ENCODE measurements at regions not wholly inside any gene's neighbourhood (a gene's known extent, or its start where the extent isn't known, plus 50 kb on each side); places are given as distances from the start of the nearest gene placed in this dataset.

DNA sequence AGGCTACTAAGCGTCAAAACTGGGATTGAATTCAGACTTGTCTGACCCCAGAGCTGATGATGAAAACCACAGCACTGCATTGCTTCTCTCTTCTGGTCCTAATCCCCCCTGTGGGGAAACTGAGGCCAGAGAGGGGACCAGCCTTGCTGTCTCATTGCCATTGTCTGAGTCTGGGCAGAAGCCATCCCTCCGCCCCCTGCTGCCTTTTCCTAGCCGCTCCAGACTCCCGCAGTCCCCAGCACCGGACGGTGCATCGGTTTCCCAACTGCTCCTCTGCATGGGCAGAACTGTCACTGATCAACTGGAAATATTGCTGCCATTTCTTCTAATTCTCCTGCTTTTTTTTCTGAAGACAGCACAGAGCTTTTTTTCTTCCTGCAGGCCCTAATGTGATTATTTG, 157.4 kb downstream of the ACTL8 start:
- H3K4me2 ChIP-seq, result no peak overlapping the region
- no peaks in the 10 kb centered on the region for H3F3A ChIP-seq (replicated peaks; ENCODE audit: insufficient read depth)
- no peak overlapping the region for H2AFZ ChIP-seq (ENCODE audit: low read depth)
- POLR2A ChIA-PET, result no interaction called here
- no peaks in the 10 kb centered on the region for H3K79me2 ChIP-seq (ENCODE audit: insufficient read depth)
- H3K4me3 ChIP-seq (ENCODE audit: low read depth in 2 of 2, low read length in 1 of 2), result no peak overlapping the region
- no peak overlapping the region for H3K9ac ChIP-seq
- WGBS (ENCODE audit: low lambda C conversion rate), result 66% methylated on average over 7 of the region's 7 CpGs
- H3K27ac ChIP-seq (ENCODE audit: low read depth in 2 of 2, low read length in 1 of 2), result no peak overlapping the region
- no peak for TF ChIP-seq JUND (IDR thresholded peaks at IDR 0.05)
- no peak for TF ChIP-seq SIN3A (IDR thresholded peaks at IDR 0.05; ENCODE audit: borderline replicate concordance, low read depth, low read length)
- TF ChIP-seq ELF1 (IDR thresholded peaks at IDR 0.05), result no peak
- no peak for TF ChIP-seq YY1 (IDR thresholded peaks at IDR 0.05; ENCODE audit: low read depth)
- TF ChIP-seq GATA2 (CRISPR knock-in tag; IDR thresholded peaks at IDR 0.05), result no peak
- TF ChIP-seq, protein P1, sequence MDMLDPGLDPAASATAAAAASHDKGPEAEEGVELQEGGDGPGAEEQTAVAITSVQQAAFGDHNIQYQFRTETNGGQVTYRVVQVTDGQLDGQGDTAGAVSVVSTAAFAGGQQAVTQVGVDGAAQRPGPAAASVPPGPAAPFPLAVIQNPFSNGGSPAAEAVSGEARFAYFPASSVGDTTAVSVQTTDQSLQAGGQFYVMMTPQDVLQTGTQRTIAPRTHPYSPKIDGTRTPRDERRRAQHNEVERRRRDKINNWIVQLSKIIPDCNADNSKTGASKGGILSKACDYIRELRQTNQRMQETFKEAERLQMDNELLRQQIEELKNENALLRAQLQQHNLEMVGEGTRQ (IDR thresholded peaks at IDR 0.05; ENCODE audit: borderline replicate concordance, low read depth, low read length), result no peak
- no peaks in the 10 kb centered on the region for H4K20me1 ChIP-seq (ENCODE audit: insufficient read depth)
- H3K4me1 ChIP-seq (ENCODE audit: control insufficient read depth in 1 of 2, insufficient read depth in 2 of 2, low read depth in 1 of 2, low read length in 1 of 2), result no peaks in the 10 kb centered on the region; a peak in 1 of 4 replicates
- CTCF ChIA-PET, result interaction anchor here (0.8 to 9.1 kb wide), 5 partner anchors 11 to 669 kb away, joined by 3 to 60 read pairs (median 3); no protein-coding TSS in a partner anchor
- DNase-seq, result no peak
- H3K27me3 ChIP-seq (ENCODE audit: insufficient read depth), result no peaks in the 10 kb centered on the region
- H3K9me2 ChIP-seq, result no peaks in the 10 kb centered on the region
- no peaks in the 10 kb centered on the region for H3K36me3 ChIP-seq (replicated peaks in 1 of 2; ENCODE audit: control insufficient read depth in 1 of 2, insufficient read depth in 2 of 2, low read length in 1 of 2)
- H3K9me3 ChIP-seq, result no peaks in the 10 kb centered on the region

DNA sequence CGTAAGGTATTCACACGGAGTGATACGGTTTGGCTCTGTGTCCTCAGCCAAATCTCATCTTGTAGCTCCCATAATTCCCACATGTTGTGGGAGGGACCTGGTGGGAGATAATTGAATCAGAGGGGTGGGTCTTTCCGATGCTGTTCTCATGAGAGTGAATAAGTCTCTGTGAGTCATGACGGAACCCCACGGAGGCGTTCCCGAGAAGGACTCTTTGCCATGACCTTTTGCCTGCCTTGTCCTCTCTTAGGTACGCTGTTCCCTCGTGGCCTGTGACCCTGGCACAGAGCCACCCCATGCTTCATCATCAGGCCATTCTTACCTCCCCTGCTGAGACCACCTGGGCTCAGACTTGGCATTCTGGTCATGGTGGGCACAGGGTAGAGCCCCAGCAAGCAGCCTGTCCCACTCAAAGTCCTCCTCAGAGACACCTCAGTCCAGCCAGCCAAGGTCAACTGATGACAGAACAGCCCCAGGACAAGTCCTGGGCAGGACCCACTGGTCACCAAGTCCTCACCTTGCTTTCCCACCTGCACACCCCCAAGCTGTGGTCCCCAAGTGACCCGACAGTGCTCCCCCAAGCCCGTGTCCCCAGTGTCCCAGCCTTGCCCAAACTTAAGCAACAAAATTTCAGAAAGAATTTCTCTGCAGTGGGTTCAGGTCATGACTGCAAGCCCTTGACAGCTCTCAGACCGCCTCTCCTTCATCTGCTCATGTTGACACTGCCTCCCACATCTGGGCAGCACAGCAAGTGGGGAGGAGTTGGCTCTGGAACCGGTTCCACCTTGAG, 158.4 kb downstream of the ACTL8 start:
- POLR2A ChIA-PET, result no interaction called here
- H3K9ac ChIP-seq, result no peak overlapping the region
- no peaks in the 10 kb centered on the region for H3K36me3 ChIP-seq (replicated peaks in 1 of 2; ENCODE audit: control insufficient read depth in 1 of 2, insufficient read depth in 2 of 2, low read length in 1 of 2)
- 42% methylated on average over 14 of the region's 14 CpGs for WGBS (ENCODE audit: low lambda C conversion rate)
- no peaks in the 10 kb centered on the region for H3K9me2 ChIP-seq
- H3K4me1 ChIP-seq (ENCODE audit: control insufficient read depth in 1 of 2, insufficient read depth in 2 of 2, low read depth in 1 of 2, low read length in 1 of 2), result no peaks in the 10 kb centered on the region; a peak in 1 of 4 replicates
- no peaks in the 10 kb centered on the region for H4K20me1 ChIP-seq (ENCODE audit: insufficient read depth)
- CTCF ChIA-PET, result interaction anchor here (0.8 to 9.1 kb wide), 5 partner anchors 10 to 668 kb away, joined by 3 to 60 read pairs (median 9); no protein-coding TSS in a partner anchor
- H3K79me2 ChIP-seq (ENCODE audit: insufficient read depth), result no peaks in the 10 kb centered on the region
- H3K9me3 ChIP-seq, result no peaks in the 10 kb centered on the region
- no peak overlapping the region for H2AFZ ChIP-seq (ENCODE audit: low read depth)
- TF ChIP-seq SMC3 (IDR thresholded peaks at IDR 0.05; ENCODE audit: low read depth, low read length), result no peak
- no peak for TF ChIP-seq EP300 (IDR thresholded peaks at IDR 0.05; ENCODE audit: borderline replicate concordance in 1 of 2, low read depth in 1 of 2, low read length in 1 of 2)
- TF ChIP-seq, protein P2, sequence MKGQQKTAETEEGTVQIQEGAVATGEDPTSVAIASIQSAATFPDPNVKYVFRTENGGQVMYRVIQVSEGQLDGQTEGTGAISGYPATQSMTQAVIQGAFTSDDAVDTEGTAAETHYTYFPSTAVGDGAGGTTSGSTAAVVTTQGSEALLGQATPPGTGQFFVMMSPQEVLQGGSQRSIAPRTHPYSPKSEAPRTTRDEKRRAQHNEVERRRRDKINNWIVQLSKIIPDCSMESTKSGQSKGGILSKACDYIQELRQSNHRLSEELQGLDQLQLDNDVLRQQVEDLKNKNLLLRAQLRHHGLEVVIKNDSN (IDR thresholded peaks at IDR 0.05; ENCODE audit: borderline replicate concordance, low read depth), result no peak
- TF ChIP-seq, protein P3, sequence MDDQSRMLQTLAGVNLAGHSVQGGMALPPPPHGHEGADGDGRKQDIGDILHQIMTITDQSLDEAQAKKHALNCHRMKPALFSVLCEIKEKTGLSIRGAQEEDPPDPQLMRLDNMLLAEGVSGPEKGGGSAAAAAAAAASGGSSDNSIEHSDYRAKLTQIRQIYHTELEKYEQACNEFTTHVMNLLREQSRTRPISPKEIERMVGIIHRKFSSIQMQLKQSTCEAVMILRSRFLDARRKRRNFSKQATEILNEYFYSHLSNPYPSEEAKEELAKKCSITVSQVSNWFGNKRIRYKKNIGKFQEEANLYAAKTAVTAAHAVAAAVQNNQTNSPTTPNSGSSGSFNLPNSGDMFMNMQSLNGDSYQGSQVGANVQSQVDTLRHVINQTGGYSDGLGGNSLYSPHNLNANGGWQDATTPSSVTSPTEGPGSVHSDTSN (IDR thresholded peaks at IDR 0.05), result no peak
- no peak for TF ChIP-seq NFIC (IDR thresholded peaks at IDR 0.05; ENCODE audit: borderline replicate concordance)
- no peak for TF ChIP-seq CHD2 (IDR thresholded peaks at IDR 0.05; ENCODE audit: low read length, partially characterized antibody)
- no peak for TF ChIP-seq TEAD4 (IDR thresholded peaks at IDR 0.05; ENCODE audit: borderline replicate concordance, insufficient read depth)
- no peak for TF ChIP-seq EZH2phosphoT487 (IDR thresholded peaks at IDR 0.05; ENCODE audit: borderline replicate concordance, low read depth)
- no peak for TF ChIP-seq GABPA (IDR thresholded peaks at IDR 0.05; ENCODE audit: low read depth)
- no peak for TF ChIP-seq FOSL2 (IDR thresholded peaks at IDR 0.05; ENCODE audit: borderline replicate concordance, low read depth)
- no peak for TF ChIP-seq MEF2A (IDR thresholded peaks at IDR 0.05; ENCODE audit: borderline replicate concordance, low read depth)
- no peak for TF ChIP-seq FOXJ3 (CRISPR knock-in tag; IDR thresholded peaks at IDR 0.05)
- TF ChIP-seq RAD21 (IDR thresholded peaks at IDR 0.05; ENCODE audit: low read length), result no peak
- no peak overlapping the region for H3K4me2 ChIP-seq
- H3K4me3 ChIP-seq (ENCODE audit: low read depth in 2 of 2, low read length in 1 of 2), result no peak overlapping the region
- H3F3A ChIP-seq (replicated peaks; ENCODE audit: insufficient read depth), result no peaks in the 10 kb centered on the region
- H3K27ac ChIP-seq (ENCODE audit: low read depth in 2 of 2, low read length in 1 of 2), result no peak overlapping the region
- H3K27me3 ChIP-seq (ENCODE audit: insufficient read depth), result no peaks in the 10 kb centered on the region
- DNase-seq, result no peak
